ENCODE measurements at regions not wholly inside any gene's neighbourhood (a gene's known extent, or its start where the extent isn't known, plus 50 kb on each side); places are given as distances from the start of the nearest gene placed in this dataset.

DNA sequence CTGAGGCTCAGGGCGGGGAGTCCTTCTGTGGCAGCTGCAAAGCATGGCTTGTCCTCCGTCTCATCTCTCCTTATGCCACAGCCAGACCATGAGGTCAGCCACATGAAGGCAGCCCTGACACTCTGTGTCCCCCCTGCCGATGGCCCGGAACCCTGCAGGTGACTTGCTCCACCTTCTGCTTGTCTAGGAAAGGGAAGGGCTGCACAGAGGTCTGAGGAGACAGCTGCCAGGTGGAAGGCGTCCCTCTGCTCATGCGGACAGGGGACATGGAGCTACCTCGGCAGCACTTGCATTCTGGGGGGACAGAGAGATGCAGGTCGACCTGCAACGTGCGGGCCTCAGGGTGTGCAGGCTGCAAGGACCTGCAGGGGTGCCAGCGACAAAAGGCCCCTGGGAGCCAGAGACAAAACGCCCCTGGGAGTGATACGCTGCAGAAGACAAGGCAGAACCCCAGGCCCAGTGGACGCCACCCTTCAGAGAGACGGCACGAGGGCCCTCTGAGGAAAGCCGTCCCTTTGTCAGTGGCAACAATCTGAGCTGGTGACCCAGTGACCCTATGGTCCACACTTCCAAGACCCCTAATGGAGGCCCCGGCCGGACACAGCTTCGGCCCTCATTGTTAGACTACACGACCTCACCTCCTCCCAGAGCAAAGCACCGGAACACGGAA is 205.2 kb upstream of the PPP2R2D start:
- TF ChIP-seq, protein P1, sequence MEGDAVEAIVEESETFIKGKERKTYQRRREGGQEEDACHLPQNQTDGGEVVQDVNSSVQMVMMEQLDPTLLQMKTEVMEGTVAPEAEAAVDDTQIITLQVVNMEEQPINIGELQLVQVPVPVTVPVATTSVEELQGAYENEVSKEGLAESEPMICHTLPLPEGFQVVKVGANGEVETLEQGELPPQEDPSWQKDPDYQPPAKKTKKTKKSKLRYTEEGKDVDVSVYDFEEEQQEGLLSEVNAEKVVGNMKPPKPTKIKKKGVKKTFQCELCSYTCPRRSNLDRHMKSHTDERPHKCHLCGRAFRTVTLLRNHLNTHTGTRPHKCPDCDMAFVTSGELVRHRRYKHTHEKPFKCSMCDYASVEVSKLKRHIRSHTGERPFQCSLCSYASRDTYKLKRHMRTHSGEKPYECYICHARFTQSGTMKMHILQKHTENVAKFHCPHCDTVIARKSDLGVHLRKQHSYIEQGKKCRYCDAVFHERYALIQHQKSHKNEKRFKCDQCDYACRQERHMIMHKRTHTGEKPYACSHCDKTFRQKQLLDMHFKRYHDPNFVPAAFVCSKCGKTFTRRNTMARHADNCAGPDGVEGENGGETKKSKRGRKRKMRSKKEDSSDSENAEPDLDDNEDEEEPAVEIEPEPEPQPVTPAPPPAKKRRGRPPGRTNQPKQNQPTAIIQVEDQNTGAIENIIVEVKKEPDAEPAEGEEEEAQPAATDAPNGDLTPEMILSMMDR (IDR thresholded peaks at IDR 0.05): no peak
- Histone ChIP-seq H3K27me3 (ENCODE audit: low read depth) (no peaks in the 10 kb centered on the region), H3K9me3 (no peaks in the 10 kb centered on the region), H3K4me1 (no peaks in the 10 kb centered on the region), H3K27ac (no peak overlapping the region), H3K4me3 (no peak overlapping the region), H3K36me3 (no peaks in the 10 kb centered on the region)
- ATAC-seq (no peak), DNase-seq (no peak)
- intact Hi-C loops (cut with DNase I): no loop called here

DNA sequence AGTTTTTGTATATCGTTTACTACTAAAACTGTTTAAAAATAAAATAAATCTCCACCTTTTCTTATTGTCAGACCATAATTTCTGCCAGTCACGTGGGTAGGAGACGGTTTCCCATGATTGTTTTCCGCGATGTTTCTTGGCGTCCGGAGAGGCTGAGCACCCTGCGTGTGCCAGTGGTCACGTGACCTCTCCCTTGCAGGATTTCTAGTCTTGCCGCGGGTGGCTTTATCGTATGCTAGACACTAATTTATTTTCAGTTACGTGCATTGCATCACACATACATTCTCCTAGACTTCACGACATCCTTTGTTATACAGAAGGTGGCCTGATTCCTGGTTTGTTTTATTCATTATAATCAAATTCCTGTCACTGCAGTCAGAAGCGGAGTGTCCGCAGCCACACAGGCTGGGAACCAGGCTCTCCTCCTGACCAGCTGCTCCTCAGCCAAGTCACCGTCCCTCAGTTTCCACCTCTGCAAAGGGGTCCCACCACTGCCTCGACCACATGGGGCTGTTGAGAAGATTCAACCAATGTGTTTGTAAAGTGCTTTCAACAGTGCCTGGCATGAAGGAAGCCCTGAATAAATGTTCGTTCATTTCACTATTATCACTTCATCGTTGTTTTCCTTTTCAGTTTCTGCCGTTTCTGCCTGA is 203.2 kb upstream of the PPP2R2D start:
- Histone ChIP-seq H3K4me1 (no peaks in the 10 kb centered on the region), H3K4me3 (no peak overlapping the region), H3K36me3 (no peaks in the 10 kb centered on the region), H3K27ac (no peak overlapping the region), H3K9me3 (no peaks in the 10 kb centered on the region), H3K27me3 (ENCODE audit: low read depth) (no peaks in the 10 kb centered on the region)
- DNase-seq: no peak
- TF ChIP-seq, protein P1 (IDR thresholded peaks at IDR 0.05): no peak
- ATAC-seq: no peak
- intact Hi-C loops (cut with DNase I): no loop called here

DNA sequence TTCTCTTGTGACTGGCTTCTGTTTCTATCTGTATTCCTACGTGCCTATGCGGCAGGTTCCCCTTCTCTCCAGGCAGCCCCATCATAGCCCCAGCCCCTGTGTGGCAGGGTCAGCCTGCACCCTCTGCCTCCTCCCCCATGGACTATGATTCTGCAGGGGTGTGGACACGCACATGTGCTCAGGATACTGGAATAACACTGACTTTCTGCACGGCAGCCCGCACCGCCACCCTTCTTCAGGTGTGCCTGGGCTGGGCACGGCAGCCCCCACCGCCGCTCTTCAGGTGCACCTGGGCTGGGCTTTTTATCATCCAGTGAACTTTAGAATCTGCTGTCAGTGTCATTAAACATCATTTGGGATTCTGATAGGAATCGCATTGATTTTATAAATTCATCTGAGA is 202.6 kb upstream of the PPP2R2D start:
- H3K9me3 ChIP-seq: no peaks in the 10 kb centered on the region
- ATAC-seq (no peak), DNase-seq (no peak)
- no peaks in the 10 kb centered on the region for H3K36me3 ChIP-seq
- no peak overlapping the region for H3K4me3 ChIP-seq
- intact Hi-C loops (cut with DNase I): no loop called here
- no peaks in the 10 kb centered on the region for H3K4me1 ChIP-seq
- no peaks in the 10 kb centered on the region for H3K27me3 ChIP-seq (ENCODE audit: low read depth)
- TF ChIP-seq, protein P1 (IDR thresholded peaks at IDR 0.05): no peak
- no peak overlapping the region for H3K27ac ChIP-seq

DNA sequence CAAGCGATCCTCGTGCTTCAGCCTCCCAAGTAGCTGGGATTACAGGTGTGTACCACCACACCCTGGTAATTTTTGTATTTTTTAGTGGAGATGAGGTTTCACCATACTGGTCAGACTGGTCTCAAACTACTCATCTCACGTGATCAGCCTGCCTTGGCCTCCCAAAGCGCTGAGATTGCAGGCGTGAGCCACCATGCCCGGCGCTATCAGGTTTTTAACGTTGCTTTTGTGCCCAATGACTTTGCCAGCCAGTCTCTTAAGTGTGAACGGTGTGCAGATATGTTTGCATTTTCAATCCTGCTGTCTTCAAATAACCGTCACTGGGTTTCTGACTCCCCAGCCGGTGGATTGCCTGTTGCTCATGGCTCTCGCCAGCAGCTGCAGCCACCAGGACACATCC is 201.8 kb upstream of the PPP2R2D start:
- ATAC-seq (no peak), DNase-seq (no peak)
- H3K9me3 ChIP-seq: no peaks in the 10 kb centered on the region
- TF ChIP-seq, protein P1 (IDR thresholded peaks at IDR 0.05): no peak
- intact Hi-C loops (cut with DNase I): no loop called here
- H3K27me3 ChIP-seq (ENCODE audit: low read depth): peaks cover 4% of the 10 kb centered on the region
- H3K4me1 ChIP-seq: no peaks in the 10 kb centered on the region
- H3K4me3 ChIP-seq: no peak overlapping the region
- no peak overlapping the region for H3K27ac ChIP-seq
- H3K36me3 ChIP-seq: no peaks in the 10 kb centered on the region

DNA sequence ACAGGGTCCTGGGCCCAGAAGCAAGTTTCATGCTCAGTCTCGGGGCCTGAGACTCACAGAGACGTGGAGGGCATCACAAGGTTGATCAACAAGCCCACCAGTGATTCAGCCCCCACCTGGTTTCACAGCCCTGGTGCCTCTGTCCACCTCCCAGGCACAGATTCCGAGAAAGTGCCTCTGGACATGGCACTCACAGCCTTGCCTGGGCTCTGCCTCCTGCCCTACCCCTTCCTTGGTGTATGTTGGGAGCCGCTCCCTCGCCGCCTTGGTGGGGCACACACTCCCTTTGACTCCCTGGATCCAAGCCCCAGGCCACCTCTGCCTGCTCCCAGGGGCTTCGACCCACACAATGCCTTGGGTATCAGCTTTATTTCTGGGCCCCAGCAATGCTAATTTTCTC is 200.8 kb upstream of the PPP2R2D start:
- ATAC-seq: no peak
- TF ChIP-seq, protein P1 (IDR thresholded peaks at IDR 0.05): no peak

More for the DNA sequence above, 200.8 kb upstream of the PPP2R2D start:
- Histone ChIP-seq H3K27me3 (ENCODE audit: low read depth) (peaks cover 5% of the 10 kb centered on the region), H3K27ac (no peak overlapping the region), H3K4me1 (no peaks in the 10 kb centered on the region), H3K36me3 (no peaks in the 10 kb centered on the region), H3K9me3 (no peaks in the 10 kb centered on the region), H3K4me3 (no peak overlapping the region)
- intact Hi-C loops (cut with DNase I): no loop called here
- no peak for DNase-seq
